Aorta (tissue), 5 donors: ENCODE measurements at regions not wholly inside any gene's neighbourhood (a gene's known extent, or its start where the extent isn't known, plus 50 kb on each side); places are given as distances from the start of the nearest gene placed in this dataset.
A peak's percentile ranks its signal among the peaks of the same experiment; 100 is the strongest.

Experiments
- ATAC-seq: fragments of 200-7000 bp; cut with Tn5 transposase; one replicate; pipeline ENCODE4 v1.9.1; 2022; ENCODE audit warnings: moderate library complexity; ENCODE audit not compliant: low FRiP score
- DNase-seq, 2 donors: peaks; one replicate each; pipeline ENCODE4 v3.0.0-alpha.2; 2020
- H3K27ac ChIP-seq, 2 donors: one replicate each; pipeline ENCODE4 v1.5.1; 2013; ENCODE audit warnings: low read length in 2 of 2, mild to moderate bottlenecking in 2 of 2, moderate library complexity in 2 of 2, control low read depth in 1 of 2, inconsistent platforms in 1 of 2, low read depth in 1 of 2
- H3K27me3 ChIP-seq, 2 donors: one replicate each; pipeline ENCODE4 v1.6.1; 2013; ENCODE audit warnings: control low read depth in 1 of 2, low read length in 1 of 2, mild to moderate bottlenecking in 1 of 2, moderate library complexity in 1 of 2; ENCODE audit not compliant: insufficient read depth in 2 of 2, control insufficient read depth in 1 of 2
- H3K36me3 ChIP-seq, 2 donors: one replicate each; pipeline ENCODE4 v1.6.1; 2013; ENCODE audit warnings: control low read depth in 1 of 2, low read length in 1 of 2, mild to moderate bottlenecking in 1 of 2; ENCODE audit not compliant: insufficient read depth in 2 of 2, control insufficient read depth in 1 of 2
- H3K4me1 ChIP-seq, 2 donors: one replicate each; pipeline ENCODE4 v1.6.1; 2013; ENCODE audit warnings: low read length in 2 of 2, control low read depth in 1 of 2, mild to moderate bottlenecking in 1 of 2, moderate library complexity in 1 of 2; ENCODE audit not compliant: insufficient read depth in 2 of 2, control insufficient read depth in 1 of 2
- H3K4me3 ChIP-seq, 2 donors: one replicate each; pipeline ENCODE4 v1.5.1; 2013; ENCODE audit warnings: low read length in 2 of 2, control low read depth in 1 of 2, mild to moderate bottlenecking in 1 of 2
- H3K9me3 ChIP-seq: one replicate; pipeline ENCODE4 v1.6.1; 2013; ENCODE audit warnings: mild to moderate bottlenecking, low read length; ENCODE audit not compliant: control insufficient read depth
- WGBS, 2 donors: extraction: QIAGEN DNeasy Blood & Tissue Kit; methylation state at CpG; one replicate each; pipeline ENCODE4 v1.1.7; 2013; 5-methylcytosine and 5-hydroxymethylcytosine counted together
- intact Hi-C, 2 donors: fragments of 100-400 bp; cut with DNase I; formaldehyde crosslinking; loops; one replicate each; pipeline versions ENCODE4 v1.14.2 to v1.15.0; 2022
- donor health status: healthy with polysubstance abuse.
- donor health status: Bipolar disorder and iron deficiency.
- donor health status: DM: no; HTN: no; CAD: no.
- donor health status: DM: no; HTN: no; CAD: no.
- donor health status: DM: yes; HTN: yes; CAD: no.

DNA sequence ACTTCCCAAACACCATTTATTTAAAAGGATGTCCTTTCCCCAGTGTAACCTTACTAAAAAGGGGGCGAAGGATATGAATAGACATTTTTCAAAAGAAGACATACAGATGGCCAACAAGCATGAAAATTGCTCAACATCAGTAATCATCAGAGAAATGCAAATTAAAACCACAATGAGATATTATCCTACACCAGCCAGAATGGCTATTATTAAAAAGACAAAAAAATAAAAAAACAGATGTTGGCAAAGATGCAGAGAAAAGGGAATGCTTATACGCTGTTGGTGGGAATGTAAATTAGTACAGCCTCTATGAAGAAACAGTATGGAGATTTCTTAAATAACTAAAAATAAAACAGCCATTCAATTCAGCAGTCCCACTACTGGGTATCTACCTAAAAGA, 142.3 kb upstream of the NT5C1B start:
- Histone ChIP-seq H3K36me3 (no peaks in the 10 kb centered on the region), H3K4me1 (no peaks in the 10 kb centered on the region), H3K9me3 (no peaks in the 10 kb centered on the region), H3K27ac (no peak overlapping the region), H3K27me3 (no peaks in the 10 kb centered on the region), H3K4me3 (no peak overlapping the region)
- WGBS, 2 donors: 93 to 98% methylated on average over 2 of the region's 2 CpGs
- ATAC-seq (no peak), DNase-seq (no peak)
- intact Hi-C loops: no loop called here

GRCh38 chr2:18724371-18725145, 135.2 kb upstream of the NT5C1B start:
- no peak for ATAC-seq
- intact Hi-C loops: no loop called here
- no peak for DNase-seq
- H3K27ac ChIP-seq: no peak overlapping the region
- peaks cover 0 to 2% of the 10 kb centered on the region in 2 donors for H3K4me1 ChIP-seq
- 92 to 95% methylated on average over 5 of the region's 5 CpGs for WGBS, 2 donors
- no peaks in the 10 kb centered on the region for H3K27me3 ChIP-seq
- no peak overlapping the region for H3K4me3 ChIP-seq
- H3K36me3 ChIP-seq: no peaks in the 10 kb centered on the region
- no peaks in the 10 kb centered on the region for H3K9me3 ChIP-seq

DNA sequence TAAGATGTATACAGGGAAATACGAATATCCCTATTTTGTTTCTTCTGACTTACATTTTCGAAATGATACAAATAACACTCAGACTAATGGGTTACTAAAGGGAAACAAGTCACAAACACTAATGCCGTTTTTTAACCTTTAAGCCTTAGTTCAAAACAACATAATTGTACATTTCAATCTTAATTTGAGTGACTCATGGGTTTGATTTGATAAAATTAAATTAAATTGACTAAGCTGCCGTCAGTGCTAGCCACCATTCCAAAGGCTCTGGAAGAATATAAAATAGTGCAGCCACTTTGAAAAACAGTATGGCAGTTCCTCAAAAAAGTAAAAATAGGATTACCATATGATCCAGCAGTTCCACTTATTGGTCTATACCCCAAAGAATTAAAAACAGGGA, 133.8 kb upstream of the NT5C1B start:
- Histone ChIP-seq H3K9me3 (no peaks in the 10 kb centered on the region), H3K27ac (no peak overlapping the region), H3K4me3 (no peak overlapping the region), H3K27me3 (no peaks in the 10 kb centered on the region), H3K36me3 (no peaks in the 10 kb centered on the region), H3K4me1 (peaks cover 0 to 2% of the 10 kb centered on the region in 2 donors)
- no peak for ATAC-seq
- intact Hi-C loops: no loop called here
- WGBS, 2 donors: 94 to 98% methylated on average over 4 of the region's 4 CpGs
- DNase-seq: no peak

DNA sequence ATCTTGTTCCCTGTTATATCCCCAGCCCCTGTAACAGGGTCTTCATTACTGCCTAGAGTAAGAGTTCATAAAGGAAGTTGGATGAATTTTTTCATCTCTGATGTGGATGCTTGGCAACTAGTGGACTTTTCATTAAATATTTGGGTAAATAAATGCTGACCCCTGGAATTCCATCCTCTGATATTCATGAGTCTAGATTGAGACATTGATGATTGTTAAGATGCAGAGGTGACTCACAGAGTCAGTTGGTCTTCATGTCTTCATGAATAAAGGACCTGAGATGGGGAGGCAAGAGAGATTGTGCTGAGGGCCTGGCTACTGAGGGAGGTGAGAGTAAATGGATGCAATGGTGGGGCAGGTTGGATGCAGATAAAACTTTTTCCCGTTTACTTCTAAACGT, 132.7 kb upstream of the NT5C1B start:
- H3K27me3 ChIP-seq: no peaks in the 10 kb centered on the region
- 90 to 93% methylated on average over 2 of the region's 2 CpGs for WGBS, 2 donors
- H3K9me3 ChIP-seq: no peaks in the 10 kb centered on the region
- intact Hi-C loops: no loop called here
- no peak for DNase-seq
- H3K4me3 ChIP-seq: no peak overlapping the region
- H3K36me3 ChIP-seq: no peaks in the 10 kb centered on the region
- H3K27ac ChIP-seq: no peak overlapping the region
- ATAC-seq: no peak
- peaks cover 0 to 2% of the 10 kb centered on the region in 2 donors for H3K4me1 ChIP-seq

DNA sequence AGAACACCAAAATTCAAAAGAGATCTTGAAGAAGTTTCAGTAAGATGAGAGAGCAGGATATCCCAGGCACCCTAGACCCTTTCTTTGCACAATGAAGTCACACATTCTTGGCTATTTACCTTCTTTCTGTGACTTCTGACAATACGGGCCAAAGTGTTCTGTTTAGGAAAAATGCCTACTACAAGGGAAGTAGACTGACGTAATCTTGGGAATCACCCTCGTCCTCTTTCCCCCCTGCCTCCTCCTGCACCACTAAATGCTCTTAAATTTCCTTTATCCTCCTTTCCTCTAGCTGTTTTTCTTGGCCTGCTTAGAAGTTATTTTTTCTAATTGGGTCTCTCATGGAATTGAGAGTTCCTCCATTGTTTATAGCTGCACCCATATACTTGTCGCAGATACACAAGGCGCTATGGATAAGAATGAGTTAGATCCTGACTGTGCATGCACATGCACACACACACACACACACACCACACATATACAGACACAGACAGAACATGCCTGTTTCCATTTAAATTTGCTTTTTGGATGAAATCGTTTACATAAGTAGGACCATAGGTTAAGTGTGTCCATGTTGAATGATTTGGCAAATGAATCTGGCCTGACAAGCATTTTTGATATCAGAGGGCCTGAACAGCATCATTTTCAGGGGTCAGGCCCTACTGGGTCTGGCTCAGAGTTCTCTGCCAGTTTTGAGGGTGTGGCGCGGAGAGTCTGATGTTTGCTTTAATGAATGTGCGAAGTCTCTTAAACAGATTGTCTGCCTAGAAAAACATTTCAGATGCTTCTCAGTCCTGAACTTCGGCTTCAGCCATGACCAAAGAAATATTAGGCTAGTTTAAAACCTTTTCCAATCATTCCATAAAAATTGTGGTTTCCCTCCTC, 131.9 kb upstream of the NT5C1B start:
- ATAC-seq (peak; percentile 73), DNase-seq (peak in 1 of 2 donors; percentile 58)
- Histone ChIP-seq H3K4me1 (peaks cover 0 to 2% of the 10 kb centered on the region in 2 donors), H3K27ac (peak overlapping the region; percentile 17 to 57), H3K4me3 (no peak overlapping the region), H3K36me3 (no peaks in the 10 kb centered on the region), H3K27me3 (no peaks in the 10 kb centered on the region), H3K9me3 (no peaks in the 10 kb centered on the region)
- 41 to 42% methylated on average over 10 of the region's 10 CpGs for WGBS, 2 donors
- intact Hi-C loops: no loop called here

DNA sequence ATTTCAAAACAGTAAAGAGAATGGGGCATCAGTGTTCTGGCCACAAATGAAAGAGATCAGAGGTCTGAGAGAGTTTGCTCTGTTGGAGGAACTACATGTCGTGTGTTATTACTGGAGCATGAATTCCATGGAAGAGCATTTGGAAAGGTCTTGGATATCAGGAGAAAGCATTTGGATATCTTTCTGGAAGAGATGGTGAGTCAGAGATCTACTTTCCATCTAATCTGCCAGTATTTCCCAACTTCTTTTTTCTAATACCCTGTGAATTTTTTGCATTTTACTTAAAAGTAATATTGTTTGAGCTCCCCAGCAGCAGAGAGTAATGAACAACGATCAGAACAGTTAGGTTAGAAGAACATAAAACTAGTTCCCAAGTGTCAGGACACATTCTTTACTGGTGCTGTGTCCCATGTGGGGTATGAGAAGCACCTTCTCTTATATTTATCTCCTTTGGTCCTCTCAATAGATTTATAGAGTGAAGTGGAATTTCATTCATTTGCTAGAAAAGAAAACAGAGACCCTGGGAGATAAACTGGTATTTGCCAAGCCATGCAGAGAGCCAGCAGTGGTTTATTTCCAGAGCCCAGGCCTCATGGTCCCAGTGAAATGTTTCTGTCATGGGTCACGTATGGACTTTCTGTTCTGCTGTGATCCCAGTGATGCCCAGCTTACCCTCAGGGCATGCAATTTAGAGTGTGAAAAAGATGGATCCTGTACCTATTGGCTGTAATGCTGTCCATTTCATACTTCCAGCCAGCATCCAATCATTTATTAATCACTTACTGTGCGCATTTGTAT, 130.8 kb upstream of the NT5C1B start:
- Histone ChIP-seq H3K27me3 (no peaks in the 10 kb centered on the region), H3K36me3 (no peaks in the 10 kb centered on the region), H3K4me3 (no peak overlapping the region), H3K4me1 (peaks cover 0 to 2% of the 10 kb centered on the region in 2 donors), H3K27ac (peak overlapping the region in 1 of 2 donors; percentile 48), H3K9me3 (no peaks in the 10 kb centered on the region)
- intact Hi-C loops: no loop called here
- peak; percentile 77 for ATAC-seq
- DNase-seq: peak in 1 of 2 donors; percentile 52
- 44 to 46% methylated on average over 4 of the region's 4 CpGs for WGBS, 2 donors

DNA sequence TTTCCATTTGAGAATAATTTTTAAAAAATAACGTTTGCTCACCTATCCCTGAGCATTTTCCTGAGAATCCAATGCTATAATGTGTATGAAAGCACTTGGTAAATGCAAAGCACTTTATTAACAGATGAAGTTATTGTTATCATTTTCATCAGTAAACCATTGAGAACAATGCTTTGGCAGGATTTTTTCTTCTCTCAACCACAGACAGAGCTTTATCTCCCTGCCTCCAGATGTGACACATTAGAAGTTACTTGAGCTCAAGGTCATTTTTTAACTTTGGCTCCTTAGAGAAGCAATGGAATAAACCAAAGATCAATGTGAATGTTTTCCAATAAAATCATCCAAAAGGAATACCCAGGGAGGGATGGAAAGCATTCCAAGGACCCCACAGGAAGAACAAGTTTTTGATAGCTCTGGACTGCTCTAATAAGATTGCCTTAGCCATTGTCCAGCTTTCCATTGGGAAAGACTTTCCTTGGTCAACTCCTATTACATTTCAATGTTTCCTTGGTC, 118.9 kb upstream of the NT5C1B start:
- Histone ChIP-seq H3K9me3 (no peaks in the 10 kb centered on the region), H3K4me1 (no peaks in the 10 kb centered on the region), H3K4me3 (no peak overlapping the region), H3K27ac (no peak overlapping the region), H3K36me3 (no peaks in the 10 kb centered on the region), H3K27me3 (no peaks in the 10 kb centered on the region)
- intact Hi-C loops: no loop called here
- ATAC-seq: no peak
- DNase-seq: no peak
- 0 to 43% methylated on average over 1 of the region's 1 CpG for WGBS, 2 donors

- intact Hi-C loops: no loop called here
- no peak for DNase-seq
- no peaks in the 10 kb centered on the region for H3K36me3 ChIP-seq
- H3K27me3 ChIP-seq: no peaks in the 10 kb centered on the region
- WGBS, 2 donors: 95 to 97% methylated on average over 2 of the region's 2 CpGs
- no peak for ATAC-seq
- H3K9me3 ChIP-seq: no peaks in the 10 kb centered on the region
- no peak overlapping the region for H3K27ac ChIP-seq
- no peak overlapping the region for H3K4me3 ChIP-seq
- no peaks in the 10 kb centered on the region for H3K4me1 ChIP-seq
These were observed 116.6 kb upstream of the NT5C1B start for GRCh38 chr2:18706001-18706400.
